ENCODE measurements at regions not wholly inside any gene's neighbourhood (a gene's known extent, or its start where the extent isn't known, plus 50 kb on each side); places are given as distances from the start of the nearest gene placed in this dataset.

DNA sequence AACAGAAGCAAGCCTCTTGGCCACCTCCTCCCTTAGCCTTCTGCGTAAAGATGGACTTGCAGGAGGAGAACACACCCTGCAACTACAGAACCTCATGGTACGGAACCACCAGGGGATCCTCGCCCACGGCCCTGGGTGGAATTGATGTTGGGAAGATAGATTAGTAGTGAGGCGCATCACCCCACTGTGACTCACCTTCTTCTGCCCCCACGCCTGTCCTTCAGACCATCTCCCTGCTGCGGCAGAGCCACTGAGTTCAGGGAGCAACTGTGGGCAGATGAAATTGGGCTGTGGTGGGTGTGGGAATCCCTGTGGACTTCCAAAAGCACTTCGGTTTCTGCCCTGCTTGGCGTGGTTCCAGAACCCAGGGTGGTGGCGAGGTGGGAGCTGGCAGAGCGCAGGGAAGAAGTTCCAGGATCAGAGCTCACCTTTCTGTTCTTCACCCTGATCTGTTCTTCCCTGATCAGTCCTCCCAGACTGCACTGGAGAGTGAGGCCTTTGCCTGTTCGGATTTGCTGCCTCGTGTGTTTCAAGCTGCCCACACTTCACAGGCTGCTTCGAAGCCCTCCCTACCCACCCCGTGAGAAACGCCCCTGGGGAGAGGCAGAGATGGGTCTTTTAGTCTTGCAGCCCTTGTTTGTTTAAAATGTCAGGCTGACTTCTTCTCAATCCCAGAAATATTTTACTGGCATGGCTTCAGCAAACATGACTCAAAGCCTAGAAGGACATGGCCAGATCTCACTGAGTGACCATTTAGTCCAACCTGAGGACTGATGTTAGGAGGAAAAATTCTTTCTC lies 92.8 kb upstream of the MLN start:
- Histone ChIP-seq H2AFZ (ENCODE audit: low read length) (no peak overlapping the region), H3K27ac (ENCODE audit: insufficient read length, low read depth, low read length) (no peak overlapping the region), H3K4me1 (ENCODE audit: insufficient read depth, low read length) (no peaks in the 10 kb centered on the region), H3K14ac (ENCODE audit: insufficient read depth, low read length) (no peak overlapping the region), H2BK120ac (ENCODE audit: low read depth, low read length, poor library complexity, severe bottlenecking) (no peak overlapping the region), H3K18ac (ENCODE audit: insufficient read length, low read depth, low read length) (no peak overlapping the region), H3K4me2 (ENCODE audit: insufficient read depth, insufficient read length, low read length) (no peak overlapping the region), H3K23me2 (ENCODE audit: insufficient read length, low read depth, low read length, poor library complexity, severe bottlenecking) (no peaks in the 10 kb centered on the region), H3T11ph (ENCODE audit: low read length) (no peak overlapping the region), H3K9ac (ENCODE audit: extremely low read depth, insufficient read length, low read length) (no peak overlapping the region), H2BK5ac (ENCODE audit: insufficient read length, low read length) (no peak overlapping the region), H3K79me1 (ENCODE audit: insufficient read depth, low read depth, low read length, poor library complexity, severe bottlenecking) (no peaks in the 10 kb centered on the region), H2BK15ac (ENCODE audit: low read depth, low read length) (no peak overlapping the region), H4K91ac (ENCODE audit: insufficient read length, low read depth, low read length) (no peak overlapping the region), H3K27me3 (ENCODE audit: insufficient read depth, low read length) (no peaks in the 10 kb centered on the region), H3K4ac (ENCODE audit: low read depth, low read length) (no peak overlapping the region), H2BK12ac (ENCODE audit: insufficient read length, low read depth, low read length) (no peak overlapping the region), H3K56ac (ENCODE audit: insufficient read length, low read depth, low read length) (no peak overlapping the region), H4K5ac (ENCODE audit: insufficient read length, low read depth, low read length) (no peak overlapping the region), H3K79me2 (ENCODE audit: insufficient read depth, low read length) (no peaks in the 10 kb centered on the region), H4K20me1 (ENCODE audit: control insufficient read depth, insufficient read depth, insufficient read length) (no peaks in the 10 kb centered on the region), H4K8ac (replicated peaks; ENCODE audit: insufficient read length, low read depth, low read length) (no peak overlapping the region), H2AK5ac (ENCODE audit: insufficient read length, low read length) (no peak overlapping the region), H3K23ac (ENCODE audit: insufficient read length, low read depth, low read length) (no peak overlapping the region), H2BK20ac (ENCODE audit: low read depth, low read length, poor library complexity, severe bottlenecking) (no peak overlapping the region), H3K9me3 (ENCODE audit: control insufficient read depth, low read depth, low read length) (no peaks in the 10 kb centered on the region)
- no peaks in the 10 kb centered on the region for H3K36me3 Mint-ChIP-seq (ENCODE audit: insufficient read depth in 1 of 3, low read depth in 3 of 3)
- WGBS (ENCODE audit: extremely low coverage, insufficient read length, low lambda C conversion rate), result no CpG with 5 or more reads among the region's 16 CpGs
- no peak overlapping the region for H3K4me3 Mint-ChIP-seq
- H3K27ac Mint-ChIP-seq, result no peak overlapping the region
- H3K9me3 Mint-ChIP-seq, result no peaks in the 10 kb centered on the region
- TF ChIP-seq, protein P1, sequence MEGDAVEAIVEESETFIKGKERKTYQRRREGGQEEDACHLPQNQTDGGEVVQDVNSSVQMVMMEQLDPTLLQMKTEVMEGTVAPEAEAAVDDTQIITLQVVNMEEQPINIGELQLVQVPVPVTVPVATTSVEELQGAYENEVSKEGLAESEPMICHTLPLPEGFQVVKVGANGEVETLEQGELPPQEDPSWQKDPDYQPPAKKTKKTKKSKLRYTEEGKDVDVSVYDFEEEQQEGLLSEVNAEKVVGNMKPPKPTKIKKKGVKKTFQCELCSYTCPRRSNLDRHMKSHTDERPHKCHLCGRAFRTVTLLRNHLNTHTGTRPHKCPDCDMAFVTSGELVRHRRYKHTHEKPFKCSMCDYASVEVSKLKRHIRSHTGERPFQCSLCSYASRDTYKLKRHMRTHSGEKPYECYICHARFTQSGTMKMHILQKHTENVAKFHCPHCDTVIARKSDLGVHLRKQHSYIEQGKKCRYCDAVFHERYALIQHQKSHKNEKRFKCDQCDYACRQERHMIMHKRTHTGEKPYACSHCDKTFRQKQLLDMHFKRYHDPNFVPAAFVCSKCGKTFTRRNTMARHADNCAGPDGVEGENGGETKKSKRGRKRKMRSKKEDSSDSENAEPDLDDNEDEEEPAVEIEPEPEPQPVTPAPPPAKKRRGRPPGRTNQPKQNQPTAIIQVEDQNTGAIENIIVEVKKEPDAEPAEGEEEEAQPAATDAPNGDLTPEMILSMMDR (conservative IDR thresholded peaks at IDR 0.05), result no peak
- peaks cover 14 to 16% of the 10 kb centered on the region in 2 experiments for H3K4me1 Mint-ChIP-seq
- peaks cover 27% of the 10 kb centered on the region for H3K27me3 Mint-ChIP-seq (ENCODE audit: low read depth)
- DNase-seq, result no peak

Measured in H9 (cell line).